HG03439 (cell line): ENCODE measurements at regions not wholly inside any gene's neighbourhood (a gene's known extent, or its start where the extent isn't known, plus 50 kb on each side); places are given as distances from the start of the nearest gene placed in this dataset.
A peak's percentile ranks its signal among the peaks of the same experiment; 100 is the strongest.

ENCODE experiments used
- ATAC-seq: cut with Tn5 transposase; IDR thresholded peaks from one replicate; pipeline ENCODE4 v1.9.1; 2021; ENCODE audit warnings: mild to moderate bottlenecking, moderate library complexity; ENCODE audit not compliant: unreplicated experiment

DNA sequence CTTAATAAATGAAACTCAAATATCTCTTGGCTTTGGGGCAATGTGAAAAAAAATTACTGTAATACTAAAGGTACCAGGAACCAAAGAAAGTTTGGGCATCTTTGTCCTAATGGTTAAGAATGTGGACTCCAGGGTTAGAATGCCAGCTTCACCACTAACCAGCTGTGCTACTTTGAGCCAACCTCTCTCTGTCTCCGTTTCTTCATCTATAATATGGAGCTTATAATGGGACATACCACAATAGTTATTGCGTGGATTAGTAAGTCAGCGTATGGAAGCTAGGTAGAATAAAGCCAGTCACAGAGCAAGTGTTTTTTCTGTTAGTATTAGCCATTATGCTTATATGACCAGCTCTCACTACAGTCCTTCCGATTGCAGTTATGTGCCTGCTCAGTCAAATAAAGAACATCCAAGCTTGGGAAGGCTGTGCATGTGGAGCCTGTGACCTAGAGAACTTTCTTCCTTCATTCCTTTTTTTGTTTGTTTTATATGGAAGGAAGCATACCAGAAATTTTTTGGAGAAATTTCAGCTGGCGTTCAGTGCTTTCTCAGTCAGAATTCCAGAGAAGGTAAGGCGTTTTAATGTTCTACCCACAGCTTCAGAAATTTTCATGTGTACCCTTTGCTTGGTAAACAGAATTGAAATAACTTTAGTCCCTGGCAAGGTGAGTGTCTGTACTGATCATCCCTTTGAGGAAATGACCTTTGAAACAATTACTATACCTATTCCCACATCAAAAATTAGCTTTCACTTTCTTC lies 114.0 kb upstream of the RND3 start:
- ATAC-seq, result no peak

- ATAC-seq, result no peak
Measured at GRCh38 chr2:150599889-150600288, 112.4 kb upstream of the RND3 start.

- no peak for ATAC-seq
Measured at GRCh38 chr2:150598383-150598782, 110.9 kb upstream of the RND3 start.

DNA sequence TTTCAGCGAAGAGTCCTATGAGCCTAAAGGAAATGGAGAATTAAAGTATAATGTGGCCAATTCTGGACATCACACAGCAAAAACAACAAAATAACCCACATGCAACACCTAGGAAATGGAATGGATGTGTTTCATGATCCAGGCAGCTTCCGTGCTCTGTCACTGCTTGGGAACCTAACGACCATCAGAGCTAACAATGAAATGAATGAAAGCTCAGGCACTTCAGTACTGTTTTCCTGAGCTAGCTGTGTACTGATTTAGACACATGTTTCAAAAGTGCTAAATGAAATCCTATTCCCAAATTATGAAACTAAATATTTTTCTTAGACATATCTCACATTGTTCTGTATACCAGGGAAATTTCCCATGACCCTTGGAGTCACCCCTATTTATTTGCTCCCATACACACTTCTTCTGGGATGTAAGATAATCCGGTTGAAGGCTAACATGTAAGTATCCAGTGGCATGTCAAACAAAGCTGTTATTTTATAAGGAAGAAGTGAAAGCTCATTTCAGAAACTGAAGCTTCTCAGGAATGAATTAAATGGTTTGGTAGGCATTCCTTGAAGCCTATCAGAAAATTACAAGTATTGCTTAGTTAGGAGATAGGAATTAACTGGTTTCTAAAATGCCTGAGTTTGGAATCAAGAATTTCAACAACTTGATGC lies 108.5 kb upstream of the RND3 start:
- no peak for ATAC-seq

DNA sequence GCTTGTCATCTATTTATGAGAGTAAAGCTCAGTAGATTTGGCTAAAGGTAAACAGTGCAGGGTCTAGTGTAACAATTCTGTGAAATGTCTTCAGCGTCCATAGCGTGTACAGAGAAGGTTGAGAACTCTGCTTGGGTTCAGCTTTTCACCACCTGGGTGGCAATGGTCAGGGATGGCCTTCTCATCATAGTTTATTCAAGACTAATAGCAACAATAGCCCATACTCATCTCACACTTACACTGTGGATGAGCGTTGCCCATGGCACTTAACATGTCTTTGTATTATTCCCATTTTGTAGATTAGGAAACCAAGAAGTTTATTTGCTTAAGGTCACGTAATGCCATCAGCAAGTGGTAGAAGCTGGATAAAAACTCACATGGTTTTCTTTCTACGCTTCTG lies 106.8 kb upstream of the RND3 start:
- no peak for ATAC-seq

- ATAC-seq, result no peak
Measured at GRCh38 chr2:150591496-150592285, 104.2 kb upstream of the RND3 start.

GRCh38 chr2:150589681-150590080 lies 102.2 kb upstream of the RND3 start:
- ATAC-seq, result no peak

- no peak for ATAC-seq
Measured at GRCh38 chr2:150588506-150588870, 101.0 kb upstream of the RND3 start.

- no peak for ATAC-seq
Measured at GRCh38 chr2:150587547-150588505, 100.4 kb upstream of the RND3 start.

DNA sequence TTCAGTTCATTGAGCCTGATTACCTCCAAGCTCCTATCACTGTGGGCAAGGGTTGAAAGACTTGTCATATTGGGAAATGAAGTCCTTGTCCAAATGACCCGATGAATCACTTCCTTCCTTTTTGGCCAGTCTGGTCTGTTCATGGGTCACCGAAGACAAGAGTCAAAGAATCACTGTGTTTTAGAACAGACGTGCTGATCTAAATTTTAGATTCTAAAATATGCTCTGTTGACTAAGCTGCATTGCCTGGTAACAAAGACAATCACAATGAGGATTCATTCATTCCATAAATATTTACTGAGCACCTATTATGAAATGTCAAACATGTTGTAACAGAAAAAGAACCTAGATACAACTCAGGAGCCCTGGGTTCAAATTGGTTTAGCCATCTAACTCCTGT lies 99.4 kb upstream of the RND3 start:
- ATAC-seq, result no peak

DNA sequence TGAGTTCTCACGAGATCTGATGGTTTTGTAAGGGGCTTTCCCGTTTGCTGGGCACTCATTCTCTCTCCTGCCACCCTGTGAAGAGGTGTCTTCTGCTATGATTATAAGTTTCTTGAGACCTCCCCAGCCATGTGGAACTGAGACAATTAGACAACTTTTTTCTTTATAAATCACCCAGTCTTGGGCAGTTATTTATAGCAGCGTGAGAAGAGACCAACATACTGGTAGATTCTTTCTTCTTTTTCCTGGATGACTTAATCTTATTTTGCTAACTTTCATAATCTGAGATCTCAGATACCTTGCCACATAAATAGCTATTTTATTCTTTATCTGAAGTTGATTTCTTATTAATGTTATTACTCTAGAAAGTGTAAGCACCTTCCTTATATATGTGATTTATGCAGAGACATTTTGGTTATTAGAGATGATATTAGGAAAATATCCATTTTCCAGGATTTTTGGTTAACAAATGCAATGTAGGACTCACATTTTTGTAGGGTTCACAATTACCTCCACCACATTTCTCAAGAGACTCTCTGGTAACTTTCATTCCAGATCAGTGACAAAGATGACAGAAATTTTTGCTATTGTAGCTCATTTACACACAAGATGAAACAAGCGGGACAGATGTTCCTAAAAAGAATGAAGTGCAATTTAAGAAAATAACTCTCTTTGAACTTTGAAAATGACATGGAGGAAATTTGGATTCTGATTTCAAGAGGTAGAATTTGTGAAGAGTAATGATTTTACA lies 97.9 kb upstream of the RND3 start:
- no peak for ATAC-seq

DNA sequence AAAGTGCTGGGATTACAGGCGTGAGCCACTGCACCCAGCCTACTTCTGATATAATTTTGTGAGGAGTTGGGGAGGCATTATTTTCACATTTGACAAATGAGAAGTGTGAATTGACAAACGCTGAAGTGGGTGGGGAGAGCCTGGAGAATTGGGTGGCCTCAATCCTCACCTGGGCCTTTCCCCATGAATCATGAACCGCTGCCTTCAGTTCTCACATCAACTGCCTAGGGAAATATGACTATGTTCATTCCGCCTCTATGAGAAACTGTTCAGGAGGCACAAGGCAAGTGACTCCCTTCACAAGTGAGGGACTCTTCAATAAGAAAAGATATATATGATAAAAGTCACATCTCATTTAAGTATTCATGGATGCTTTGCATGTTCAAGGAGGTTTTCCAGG lies 96.6 kb upstream of the RND3 start:
- no peak for ATAC-seq

DNA sequence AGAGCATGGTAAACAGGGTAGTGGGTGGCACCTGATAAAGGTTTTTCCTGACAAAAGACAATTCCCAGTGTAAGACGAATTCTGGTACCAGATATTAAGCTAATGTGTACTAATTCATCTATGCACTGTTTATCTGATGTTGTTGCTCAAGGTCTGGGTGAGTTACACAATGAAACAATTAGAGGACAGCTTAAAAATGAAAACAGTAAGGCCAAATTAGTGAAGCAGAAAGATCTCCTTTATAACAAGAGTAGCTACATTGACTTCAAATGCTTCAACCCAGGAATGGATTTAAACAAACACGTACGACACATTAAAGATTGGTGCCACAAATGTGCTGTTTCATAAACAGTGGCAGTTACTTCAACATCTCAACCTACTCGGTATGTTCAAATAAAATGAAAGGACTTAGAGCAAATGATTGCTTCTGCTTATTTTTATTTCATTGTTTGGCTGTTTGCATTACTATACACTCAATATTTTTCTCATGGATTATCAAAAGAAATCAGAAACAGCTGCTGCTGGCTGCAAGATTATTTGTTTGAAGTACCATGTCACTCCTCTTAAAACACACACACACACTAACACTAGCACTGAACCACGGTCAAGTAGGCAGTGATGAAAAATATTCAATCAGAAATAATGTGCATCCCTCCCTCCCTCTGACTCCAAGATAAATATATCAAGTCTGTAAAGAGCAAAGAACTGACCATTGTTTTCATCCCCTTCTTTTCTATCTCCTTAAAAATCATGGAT lies 94.4 kb upstream of the RND3 start:
- ATAC-seq, result no peak

DNA sequence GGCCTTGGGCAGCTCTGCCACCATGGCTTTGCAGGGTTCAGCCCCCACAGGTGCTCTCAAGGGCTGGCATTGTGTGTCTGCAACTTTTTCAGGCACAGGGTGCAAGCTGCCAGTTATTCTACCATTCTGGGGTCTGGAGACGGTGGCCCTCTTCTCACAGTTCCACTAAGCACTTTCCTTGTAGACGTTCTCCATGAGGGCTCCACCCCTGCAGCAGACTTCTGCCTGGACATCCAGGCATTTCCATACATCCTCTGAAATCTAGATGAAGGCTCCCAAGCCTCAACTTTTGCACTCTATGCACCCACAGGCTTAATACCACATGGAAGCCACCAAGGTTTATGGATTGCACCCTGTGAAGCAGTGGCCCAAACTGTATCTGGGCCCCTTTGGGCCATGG lies 91.0 kb upstream of the RND3 start:
- no peak for ATAC-seq

- ATAC-seq, result no peak
Measured at GRCh38 chr2:150575861-150576260, 88.4 kb upstream of the RND3 start.

DNA sequence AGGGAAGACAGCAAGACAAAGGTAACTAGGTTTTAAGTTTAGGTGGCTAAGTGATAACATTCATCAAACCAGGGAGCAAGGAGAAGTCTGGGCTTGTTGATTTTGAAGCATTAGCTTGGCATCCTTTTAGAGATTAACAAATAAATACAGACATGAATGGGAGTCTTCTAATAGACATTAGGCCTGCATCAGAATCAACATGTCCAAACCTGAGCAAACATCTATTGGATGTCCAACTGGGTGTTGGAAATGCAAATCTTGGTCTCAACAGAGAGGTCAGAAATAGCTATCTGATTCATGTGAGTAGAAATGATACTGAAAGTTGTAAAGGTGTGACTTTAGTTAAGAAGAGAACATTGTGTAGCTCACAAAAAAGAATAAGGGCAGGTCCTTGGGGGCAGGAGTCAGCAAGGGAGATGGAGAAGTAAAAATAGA lies 85.5 kb upstream of the RND3 start:
- ATAC-seq, result peak; percentile 99

DNA sequence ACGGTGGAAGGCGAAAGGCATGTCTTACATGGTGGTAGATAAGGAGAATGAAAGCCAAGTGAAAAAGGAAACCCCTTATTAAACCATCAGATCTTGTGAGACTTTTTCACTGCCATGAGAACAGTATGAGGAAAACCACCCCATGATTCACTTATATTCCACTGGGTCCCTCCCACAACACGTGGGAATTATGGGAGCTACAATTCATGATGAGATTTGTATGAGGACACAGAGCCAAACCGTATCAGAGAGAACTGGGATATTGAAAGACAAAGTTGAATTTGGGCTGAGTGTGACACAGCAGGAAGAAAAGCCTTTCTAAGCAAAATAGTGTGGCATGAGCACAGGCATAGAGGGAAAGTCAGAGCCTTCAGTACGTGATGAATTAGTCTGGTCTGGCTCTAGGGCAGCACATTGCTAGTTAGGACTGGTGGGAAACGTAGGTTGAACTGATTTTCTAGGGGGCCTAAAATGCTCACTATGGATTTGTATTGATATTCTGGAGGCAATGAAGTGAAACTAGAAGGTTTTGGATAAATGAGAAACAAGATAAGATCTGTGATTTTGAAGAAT lies 84.8 kb upstream of the RND3 start:
- ATAC-seq, result no peak

DNA sequence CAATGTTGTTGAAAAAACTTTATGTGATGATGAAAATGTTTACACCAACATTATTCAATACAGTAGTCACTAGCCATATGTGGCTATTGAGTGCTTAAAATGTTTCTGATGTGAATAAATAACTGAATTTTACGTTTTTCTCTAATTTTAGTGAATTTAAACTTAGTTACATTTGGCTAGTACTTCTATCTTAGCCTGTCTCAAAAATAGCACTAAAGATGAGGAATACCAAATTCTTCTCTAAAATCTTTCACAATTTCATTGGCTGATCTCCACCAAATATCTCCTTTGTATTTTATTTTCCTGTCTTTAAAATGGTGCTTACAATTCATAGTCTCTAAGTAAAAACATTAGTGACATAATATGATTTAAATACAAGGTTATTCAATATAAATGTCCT lies 83.7 kb upstream of the RND3 start:
- ATAC-seq, result no peak

- no peak for ATAC-seq
Measured at GRCh38 chr2:150570712-150571111, 83.2 kb upstream of the RND3 start.
